OCI-M1 (cell line): ENCODE measurements at regions not wholly inside any gene's neighbourhood (a gene's known extent, or its start where the extent isn't known, plus 50 kb on each side); places are given as distances from the start of the nearest gene placed in this dataset.
"Not testable (repeated sequence)": the region's sequence is repeated elsewhere in the genome, so short reads cannot be mapped to it uniquely, and the experiment has no call there.

ENCODE experiments used
- DNase-seq: peaks from one replicate; lab custom pipeline; 2025; lab: John Stamatoyannopoulos, UW

- no peak for DNase-seq
Observed at GRCh38 chr2:19100570-19100969, 257.9 kb downstream of the OSR1 start.

GRCh38 chr2:19099181-19099580 lies 259.2 kb downstream of the OSR1 start:
- no peak for DNase-seq

- no peak for DNase-seq
Observed at GRCh38 chr2:19098467-19099160, 259.8 kb downstream of the OSR1 start.

DNA sequence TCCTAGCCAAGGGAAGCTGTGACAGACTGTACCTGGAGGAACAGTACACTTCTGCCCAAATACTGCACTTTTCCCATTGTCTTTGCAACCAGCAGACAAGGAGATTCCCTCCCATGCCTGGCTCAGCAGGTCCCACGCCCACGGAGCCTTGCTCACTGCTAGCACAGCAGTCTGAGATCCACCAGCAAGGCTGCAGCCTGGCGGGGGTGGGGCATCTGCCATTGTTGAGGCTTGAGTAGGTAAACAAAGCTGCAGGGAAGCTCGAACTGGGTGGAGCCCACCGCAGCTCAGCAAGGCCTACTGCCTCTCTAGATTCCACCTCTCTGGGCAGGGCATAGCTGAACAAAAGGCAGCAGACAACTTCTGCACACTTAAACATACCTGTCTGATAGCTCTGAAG lies 268.9 kb downstream of the OSR1 start:
- DNase-seq: not testable (repeated sequence)

DNA sequence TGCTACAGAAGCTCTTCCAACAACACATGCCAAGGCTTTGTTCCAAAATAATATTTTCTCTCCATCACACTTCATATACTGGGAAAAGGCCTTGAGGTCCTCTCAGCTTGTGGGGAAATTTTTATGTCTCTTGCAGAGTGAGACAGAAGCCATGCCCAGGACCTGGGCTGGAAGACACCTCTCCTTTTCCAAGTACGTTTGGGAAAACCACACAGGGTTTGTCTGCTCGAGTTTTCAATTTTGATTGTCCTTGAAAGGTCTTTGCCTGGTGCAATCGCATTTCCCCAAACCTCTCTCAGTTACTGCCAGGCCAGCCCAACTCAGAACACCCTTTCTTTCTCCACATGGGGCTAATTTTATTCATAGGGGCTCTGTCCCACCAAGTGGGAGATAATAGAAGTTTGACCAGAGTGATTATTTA lies 272.2 kb downstream of the OSR1 start:
- no peak for DNase-seq

DNA sequence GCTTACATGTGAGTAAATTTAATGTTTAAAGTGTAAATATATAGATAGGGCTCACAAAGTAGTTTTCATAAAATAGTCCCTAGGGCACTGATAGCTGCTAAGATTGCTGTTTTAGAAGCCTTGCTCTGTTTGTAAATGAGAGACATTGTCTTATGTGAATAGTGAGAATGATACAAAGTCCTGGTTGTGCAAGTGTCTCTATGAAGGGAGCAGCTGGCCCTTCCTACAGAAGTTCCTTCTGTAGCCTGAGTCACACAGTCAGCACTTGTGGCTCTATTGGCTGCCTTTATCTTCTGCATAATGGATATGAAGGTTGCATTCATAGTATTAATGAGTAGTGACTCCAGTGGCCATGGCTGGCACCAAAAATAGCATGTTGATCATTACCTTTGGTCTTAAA lies 279.7 kb downstream of the OSR1 start:
- no peak for DNase-seq

DNA sequence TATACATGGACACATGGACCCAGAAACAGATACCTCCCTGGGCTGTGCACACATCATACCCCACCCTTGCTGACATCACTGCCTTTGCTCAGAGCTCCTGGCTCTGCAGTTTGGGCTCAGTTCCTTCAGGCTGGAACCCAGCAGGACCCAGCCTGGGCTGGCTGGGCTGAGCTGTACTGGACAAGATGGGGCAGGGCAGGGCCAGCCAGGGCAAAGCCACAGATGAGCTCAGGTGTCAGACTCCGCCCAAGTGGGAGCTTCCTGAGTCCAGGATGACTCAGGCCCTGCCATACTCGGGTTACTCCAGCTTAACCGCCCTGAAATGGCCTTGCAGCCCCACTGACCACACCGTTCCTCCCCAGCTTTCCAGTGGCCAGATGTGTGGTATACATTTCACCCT lies 284.9 kb downstream of the OSR1 start:
- no peak for DNase-seq

DNA sequence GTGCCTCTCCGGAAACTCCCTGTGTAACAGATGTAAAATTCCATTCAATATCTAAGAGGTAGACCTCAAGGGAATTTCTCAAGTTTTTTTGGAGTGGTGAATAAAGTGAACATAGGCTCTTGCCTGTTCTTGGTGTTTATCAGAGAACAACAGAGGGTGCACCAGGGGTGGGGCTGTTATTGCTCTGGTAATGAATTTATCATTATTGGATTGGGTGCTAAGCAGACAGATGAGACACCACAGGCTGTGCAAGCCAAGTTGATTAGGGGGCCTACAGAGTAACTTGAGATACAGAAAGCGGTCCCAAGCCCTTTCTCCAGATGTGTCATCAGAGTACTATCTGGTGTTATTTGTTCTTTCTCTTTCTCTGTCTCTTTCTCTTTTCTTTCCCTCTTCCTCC lies 286.3 kb downstream of the OSR1 start:
- no peak for DNase-seq

GRCh38 chr2:19070886-19071285 lies 287.5 kb downstream of the OSR1 start:
- DNase-seq: no peak

DNA sequence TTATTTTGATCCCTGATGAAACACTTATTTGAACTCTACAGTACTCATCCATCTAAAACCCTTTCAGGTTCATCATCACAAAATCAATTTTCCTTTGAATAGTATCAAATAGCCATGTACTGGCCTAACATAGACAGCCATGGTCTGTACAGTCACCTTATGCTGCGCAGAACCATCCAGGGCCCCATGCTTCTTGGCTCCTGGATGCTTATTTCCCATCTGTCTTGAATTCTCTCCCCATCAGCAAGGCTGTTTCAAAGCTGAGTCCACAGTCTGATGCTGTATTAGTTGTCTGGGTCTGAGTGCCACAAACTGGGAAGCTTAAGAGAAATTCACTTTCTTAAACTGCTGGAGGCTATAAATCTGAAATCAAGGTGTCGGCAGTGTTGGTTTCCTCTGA lies 290.2 kb downstream of the OSR1 start:
- no peak for DNase-seq

- no peak for DNase-seq
Observed at GRCh38 chr2:19062370-19062769, 296.1 kb downstream of the OSR1 start.

GRCh38 chr2:19059076-19059475 lies 299.3 kb downstream of the OSR1 start:
- DNase-seq: no peak

DNA sequence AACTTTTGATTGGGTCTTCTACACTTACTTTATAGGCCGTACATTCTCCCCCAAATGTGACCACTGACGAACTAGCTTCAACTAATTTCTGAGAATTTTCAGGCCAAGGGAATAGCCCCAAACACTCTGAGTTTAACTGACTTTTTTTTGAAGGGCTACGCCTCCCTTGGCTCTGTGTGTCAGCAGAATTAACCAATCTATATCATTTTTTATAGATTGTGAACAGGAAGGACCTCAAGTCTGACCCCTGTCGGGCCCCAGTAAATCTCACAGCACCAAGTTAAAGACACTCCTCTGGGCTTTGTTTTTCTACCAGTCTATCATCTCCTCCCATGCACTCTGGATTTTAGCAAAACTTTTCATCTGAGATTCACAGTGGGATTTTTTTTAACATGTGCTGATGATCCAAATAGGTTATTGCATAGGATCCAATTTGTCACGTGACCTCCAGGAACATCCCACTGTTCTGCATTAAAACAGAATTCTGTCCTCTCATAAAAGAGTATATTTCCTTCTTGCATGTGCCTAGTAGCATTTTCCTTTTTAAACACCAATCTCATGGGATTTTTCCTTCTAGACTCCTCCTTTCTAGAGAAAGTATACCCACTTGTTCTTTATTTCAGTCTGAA lies 307.1 kb downstream of the OSR1 start:
- DNase-seq: peak; percentile 16

- no peak for DNase-seq
Observed at GRCh38 chr2:19050354-19050753, 308.1 kb downstream of the OSR1 start.

GRCh38 chr2:19048593-19049266 lies 309.7 kb downstream of the OSR1 start:
- no peak for DNase-seq

DNA sequence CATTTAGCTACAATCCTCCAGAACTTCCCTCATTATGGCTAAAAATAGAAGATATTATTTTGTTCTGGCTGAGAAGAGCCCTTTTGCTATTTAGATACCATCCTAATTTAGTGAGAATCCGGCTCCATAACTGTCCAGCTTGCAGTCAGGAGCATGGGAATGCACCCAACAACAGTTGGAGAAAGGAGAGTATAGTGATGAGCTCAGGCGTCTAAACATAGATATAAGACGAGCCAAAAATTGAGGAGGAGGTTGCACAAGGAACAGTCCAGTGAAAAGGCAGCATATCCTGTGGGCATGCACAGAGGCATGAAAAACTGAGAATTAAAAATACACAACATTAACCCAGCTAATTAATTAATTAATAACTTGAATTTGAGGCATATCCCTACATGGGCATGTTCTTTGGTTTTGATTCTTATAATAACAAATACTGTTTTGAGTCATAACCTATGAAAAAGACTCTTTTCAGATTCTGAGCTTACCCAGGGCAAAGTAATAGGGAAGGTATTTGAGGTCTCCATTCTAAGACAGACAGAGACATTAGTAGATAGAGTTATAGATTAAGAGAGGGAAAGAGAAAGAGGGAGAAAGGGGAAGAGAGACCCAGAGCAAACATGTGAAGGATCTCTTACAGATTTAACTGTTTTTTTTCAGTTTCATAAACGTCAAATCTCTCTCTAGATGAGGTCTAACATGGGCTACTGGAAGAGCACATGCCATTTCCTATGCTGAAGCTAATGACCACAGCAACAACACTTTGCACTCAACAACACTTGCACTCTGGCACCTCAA lies 311.2 kb downstream of the OSR1 start:
- DNase-seq: no peak

- DNase-seq: no peak
Observed at GRCh38 chr2:19045151-19045550, 313.3 kb downstream of the OSR1 start.

GRCh38 chr2:19043893-19044292 lies 314.5 kb downstream of the OSR1 start:
- no peak for DNase-seq

DNA sequence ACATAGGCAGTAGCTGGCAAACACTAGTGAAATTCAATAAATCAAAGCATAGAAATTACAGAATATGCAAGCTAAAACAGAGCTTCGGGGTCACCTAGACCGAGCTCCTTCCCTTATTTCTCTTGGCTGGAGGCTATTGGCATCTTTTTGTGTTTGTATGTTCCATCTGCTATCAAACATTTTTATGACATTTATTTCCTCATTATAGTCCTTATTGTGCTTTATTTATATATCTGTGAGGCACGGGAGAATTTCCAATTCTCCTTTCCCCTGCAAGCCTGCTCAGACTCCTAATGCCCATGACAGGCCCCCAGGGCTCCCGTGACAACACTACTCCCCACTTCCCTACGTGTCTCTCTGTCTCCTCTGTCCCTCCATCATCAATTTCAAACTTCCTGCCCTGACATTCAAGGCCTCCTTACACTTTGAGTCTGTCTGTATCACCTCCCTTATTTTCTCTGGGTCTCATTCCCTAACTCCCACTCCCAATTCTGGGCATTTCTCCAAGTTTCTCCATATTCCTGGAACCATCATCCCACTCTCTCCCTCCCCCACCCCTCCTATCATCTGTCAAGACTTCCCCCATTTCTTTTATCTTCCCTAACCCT lies 316.9 kb downstream of the OSR1 start:
- no peak for DNase-seq

DNA sequence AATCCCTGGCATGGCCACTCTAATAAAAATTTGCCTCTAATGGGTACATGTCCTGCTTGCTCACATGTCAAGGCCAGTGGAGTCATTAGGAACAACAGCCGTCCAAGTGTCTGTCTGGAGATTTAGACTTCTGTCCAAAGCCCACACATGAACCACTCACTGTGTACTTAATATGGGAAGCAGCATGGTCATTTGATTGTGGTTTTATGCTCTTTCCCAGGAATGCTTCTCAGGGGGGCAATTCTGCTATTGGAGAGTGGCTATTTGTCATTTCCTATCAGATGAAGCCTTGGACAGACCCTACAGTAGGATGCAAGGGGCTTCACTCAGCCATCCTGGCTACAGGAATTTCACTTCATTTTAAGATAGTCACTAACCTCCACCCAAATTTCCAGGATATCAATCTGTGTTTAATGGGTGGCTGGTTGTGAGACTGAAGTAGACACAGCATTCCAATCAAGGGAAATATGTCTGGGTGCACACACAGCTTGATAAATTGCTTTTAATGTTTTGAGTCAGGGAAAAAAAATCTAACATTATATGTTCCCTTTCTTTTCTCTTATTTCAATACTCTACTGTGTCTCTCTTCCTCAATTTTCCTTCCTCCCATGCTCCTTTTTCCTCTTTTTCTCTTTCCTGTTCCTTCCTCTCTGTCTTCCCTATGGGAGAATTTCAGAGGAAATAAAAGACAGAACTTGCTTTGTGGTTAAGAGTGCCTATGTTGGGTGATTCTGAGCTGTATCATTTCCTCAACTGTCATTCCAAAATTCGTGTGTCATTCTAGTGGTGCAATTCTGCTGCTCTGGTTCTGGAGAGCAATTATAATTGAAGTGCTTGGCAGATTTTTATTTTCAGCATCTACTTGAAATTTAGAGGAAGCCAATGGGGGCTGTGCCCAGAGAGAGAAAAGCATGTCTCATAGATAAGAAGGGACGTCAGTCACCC lies 320.1 kb downstream of the OSR1 start:
- DNase-seq: no peak

DNA sequence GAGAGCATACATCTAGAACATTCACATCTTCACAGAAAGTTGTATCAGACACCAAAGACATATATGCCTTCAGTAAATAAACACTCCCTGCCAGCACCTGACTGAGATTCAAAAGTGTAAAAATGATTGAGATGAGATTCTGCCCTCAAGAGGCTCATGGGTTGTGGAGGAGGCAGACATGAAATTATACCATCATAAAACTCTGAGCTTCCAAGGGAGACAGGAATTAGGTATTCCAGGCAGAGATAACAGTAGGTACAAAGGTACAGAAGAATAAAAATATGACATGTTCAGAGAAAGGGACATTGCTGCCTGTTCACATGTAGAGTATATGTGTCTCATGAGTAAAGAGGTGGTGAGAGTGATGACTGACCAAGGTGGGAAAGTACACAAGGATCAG lies 322.3 kb downstream of the OSR1 start:
- no peak for DNase-seq
